Ascending aorta (tissue), 2 donors: ENCODE measurements at regions not wholly inside any gene's neighbourhood (a gene's known extent, or its start where the extent isn't known, plus 50 kb on each side); places are given as distances from the start of the nearest gene placed in this dataset.
"Not testable (repeated sequence)": the region's sequence is repeated elsewhere in the genome, so short reads cannot be mapped to it uniquely, and the experiment has no call there.

Source experiments
- DNase-seq, 2 donors: peaks; one replicate each; pipeline ENCODE4 v3.0.0-alpha.2; 2019; ENCODE audit warnings: low spot score in 2 of 2
- H3K27ac ChIP-seq, 2 donors: fragments of 200-600 bp; sonication (generic); one replicate each; pipeline ENCODE4 v1.5.1; 2016 to 2017; ENCODE audit warnings: mild to moderate bottlenecking in 1 of 2
- H3K27me3 ChIP-seq: fragments of 200-600 bp; sonication (generic); one replicate; pipeline ENCODE4 v1.5.1; 2017
- H3K36me3 ChIP-seq, 2 donors: fragments of 200-600 bp; sonication (generic); one replicate each; pipeline ENCODE4 v1.5.1; 2016
- H3K4me1 ChIP-seq, 2 donors: fragments of 200-600 bp; sonication (generic); one replicate each; pipeline ENCODE4 v1.5.1; 2016 to 2017; ENCODE audit warnings: mild to moderate bottlenecking in 1 of 2
- H3K4me3 ChIP-seq, 2 donors: fragments of 200-600 bp; sonication (generic); one replicate each; pipeline ENCODE4 v1.5.1; 2016 to 2017; ENCODE audit warnings: mild to moderate bottlenecking in 1 of 2
- H3K9me3 ChIP-seq, 2 donors: fragments of 200-600 bp; sonication (generic); one replicate each; pipeline ENCODE4 v1.5.1; 2016
- CTCF ChIP-seq, 3 experiments: fragments of 200-600 bp in 2 of 3; fragments of 450-650 bp in 1 of 3; sonication (generic) in 2 of 3; IDR thresholded peaks; one replicate each; pipeline ENCODE4 v1.5.1; 2016 to 2019; ENCODE audit warnings: antibody characterized with exemption in 3 of 3, mild to moderate bottlenecking in 1 of 3, moderate library complexity in 1 of 3
- intact Hi-C: fragments of 100-400 bp; cut with DNase I; formaldehyde crosslinking; loops from one replicate; pipeline ENCODE4 v1.15.1; 2023

- H3K36me3 ChIP-seq, result no peaks in the 10 kb centered on the region
- intact Hi-C loops, result no loop called here
- TF ChIP-seq CTCF (IDR thresholded peaks at IDR 0.05), result no peak
Measured at GRCh38 chr9:102479191-102479590, 515.9 kb upstream of the CYLC2 start.

GRCh38 chr9:102474357-102474756, 520.8 kb upstream of the CYLC2 start:
- DNase-seq, result no peak
- H3K36me3 ChIP-seq, result no peaks in the 10 kb centered on the region
- peaks cover 0 to 3% of the 10 kb centered on the region in 2 donors for H3K9me3 ChIP-seq
- no peak overlapping the region for H3K4me3 ChIP-seq
- no peaks in the 10 kb centered on the region for H3K4me1 ChIP-seq
- H3K27me3 ChIP-seq, result no peaks in the 10 kb centered on the region
- TF ChIP-seq CTCF (IDR thresholded peaks at IDR 0.05), result no peak
- intact Hi-C loops, result no loop called here
- H3K27ac ChIP-seq, result no peak overlapping the region

More at GRCh38 chr9:102479191-102479590, 515.9 kb upstream of the CYLC2 start:
- H3K27me3 ChIP-seq, result no peaks in the 10 kb centered on the region
- H3K4me3 ChIP-seq, result no peak overlapping the region
- no peaks in the 10 kb centered on the region for H3K4me1 ChIP-seq
- no peaks in the 10 kb centered on the region for H3K9me3 ChIP-seq
- DNase-seq, result no peak
- no peak overlapping the region for H3K27ac ChIP-seq

DNA sequence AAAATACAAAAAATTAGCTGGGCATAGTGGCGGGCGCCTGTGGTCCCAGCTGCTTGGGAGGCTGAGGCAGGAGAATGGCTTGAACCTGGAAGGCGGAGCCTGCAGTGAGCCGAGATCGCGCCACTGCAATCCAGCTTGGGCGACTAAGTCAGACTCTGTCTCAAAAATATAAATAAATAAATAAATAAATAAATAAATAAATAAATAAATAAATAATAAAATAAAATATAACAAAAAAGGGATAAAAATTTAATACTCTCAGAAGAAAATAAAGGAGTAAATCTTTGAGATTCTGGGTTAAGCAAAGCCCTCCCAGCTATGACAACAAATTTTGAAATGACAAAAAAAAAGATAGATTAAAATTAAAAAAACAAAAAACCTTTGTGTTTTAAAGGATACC, 525.7 kb upstream of the CYLC2 start:
- not testable (repeated sequence) for H3K4me1 ChIP-seq, H3K27me3 ChIP-seq

GRCh38 chr9:102461156-102461819, 533.8 kb upstream of the CYLC2 start:
- Histone ChIP-seq H3K4me1 (no peaks in the 10 kb centered on the region), H3K27ac (no peak overlapping the region), H3K9me3 (no peaks in the 10 kb centered on the region), H3K4me3 (no peak overlapping the region), H3K36me3 (no peaks in the 10 kb centered on the region), H3K27me3 (no peaks in the 10 kb centered on the region)
- intact Hi-C loops, result no loop called here
- TF ChIP-seq CTCF (IDR thresholded peaks at IDR 0.05), result no peak
- DNase-seq, result no peak

More for the DNA sequence above, 525.7 kb upstream of the CYLC2 start:
- H3K36me3 ChIP-seq, H3K9me3 ChIP-seq, H3K4me3 ChIP-seq, intact Hi-C loops, DNase-seq, H3K27ac ChIP-seq: not testable (repeated sequence)

GRCh38 chr9:102459828-102460227, 535.3 kb upstream of the CYLC2 start:
- no peak overlapping the region for H3K4me3 ChIP-seq

DNA sequence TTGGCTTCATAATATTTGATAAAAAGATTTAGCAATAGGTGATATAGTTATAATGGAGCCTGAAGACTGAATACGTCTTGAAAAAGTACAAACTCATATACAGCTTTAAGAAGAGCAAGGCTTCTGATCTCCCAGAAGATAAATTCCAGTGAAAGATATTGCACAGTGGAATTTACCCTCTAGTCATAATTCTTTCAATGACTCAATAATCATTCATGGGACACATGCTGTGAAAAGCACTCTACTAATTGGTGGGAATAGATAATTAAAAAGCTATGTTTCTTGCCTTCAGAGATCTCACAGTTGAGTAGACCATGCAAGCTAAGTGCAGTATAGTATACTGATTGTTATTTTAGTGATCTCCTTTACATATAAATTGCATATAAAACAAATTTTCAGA, 538.6 kb upstream of the CYLC2 start:
- no peak for TF ChIP-seq CTCF (IDR thresholded peaks at IDR 0.05)
- Histone ChIP-seq H3K4me1 (no peaks in the 10 kb centered on the region), H3K27ac (no peak overlapping the region), H3K9me3 (no peaks in the 10 kb centered on the region), H3K36me3 (no peaks in the 10 kb centered on the region), H3K27me3 (no peaks in the 10 kb centered on the region), H3K4me3 (no peak overlapping the region)
- no peak for DNase-seq
- intact Hi-C loops, result no loop called here

More at GRCh38 chr9:102459828-102460227, 535.3 kb upstream of the CYLC2 start:
- no peaks in the 10 kb centered on the region for H3K27me3 ChIP-seq
- H3K4me1 ChIP-seq, result no peaks in the 10 kb centered on the region
- H3K27ac ChIP-seq, result no peak overlapping the region
- H3K36me3 ChIP-seq, result no peaks in the 10 kb centered on the region
- intact Hi-C loops, result no loop called here
- no peaks in the 10 kb centered on the region for H3K9me3 ChIP-seq
- no peak for TF ChIP-seq CTCF (IDR thresholded peaks at IDR 0.05)
- no peak for DNase-seq
